Heart left ventricle (tissue), 16 donors: ENCODE measurements at regions not wholly inside any gene's neighbourhood (a gene's known extent, or its start where the extent isn't known, plus 50 kb on each side); places are given as distances from the start of the nearest gene placed in this dataset.
A peak's percentile ranks its signal among the peaks of the same experiment; 100 is the strongest.
"Not testable (repeated sequence)": the region's sequence is repeated elsewhere in the genome, so short reads cannot be mapped to it uniquely, and the experiment has no call there.

Experiments used
- ATAC-seq, 4 donors: fragments of 200-7000 bp; cut with Tn5 transposase; one replicate each; pipeline ENCODE4 v1.9.1; 2020 to 2022; ENCODE audit warnings: moderate library complexity in 4 of 4, mild to moderate bottlenecking in 3 of 4, moderate number of reproducible peaks in 1 of 4
- DNase-seq, 5 donors: peaks; one replicate each; pipeline ENCODE4 v3.0.0-alpha.2; 2020
- H3K27ac ChIP-seq, 12 donors: fragments of 200-600 bp; sonication (generic) in 4 of 12; one replicate each; pipeline versions ENCODE4 v1.5.0 to v1.8.0; 2016 to 2022; ENCODE audit warnings: mild to moderate bottlenecking in 2 of 12
- H3K27me3 ChIP-seq, 9 donors: fragments of 200-600 bp; sonication (generic) in 2 of 9; one replicate each; pipeline versions ENCODE4 v1.5.1 to v1.8.0; 2016 to 2022; ENCODE audit warnings: mild to moderate bottlenecking in 3 of 9
- H3K36me3 ChIP-seq, 9 donors: fragments of 200-600 bp; sonication (generic) in 2 of 9; one replicate each; pipeline versions ENCODE4 v1.5.0 to v1.8.0; 2018 to 2022; ENCODE audit warnings: mild to moderate bottlenecking in 2 of 9
- H3K4me1 ChIP-seq, 12 donors: fragments of 200-600 bp; sonication (generic) in 4 of 12; one replicate each; pipeline versions ENCODE4 v1.5.0 to v1.8.0; 2016 to 2022; ENCODE audit warnings: mild to moderate bottlenecking in 3 of 12
- H3K4me3 ChIP-seq, 12 donors: fragments of 200-600 bp; sonication (generic) in 4 of 12; one replicate each; pipeline versions ENCODE4 v1.5.0 to v1.8.0; 2017 to 2022; ENCODE audit warnings: mild to moderate bottlenecking in 9 of 12, moderate library complexity in 4 of 12
- H3K9me3 ChIP-seq, 12 donors: fragments of 200-600 bp; sonication (generic) in 4 of 12; one replicate each; pipeline versions ENCODE4 v1.5.0 to v1.8.0; 2016 to 2022; ENCODE audit warnings: mild to moderate bottlenecking in 1 of 12
- CTCF ChIP-seq, 12 donors: fragments of 200-600 bp; sonication (generic) in 4 of 12; IDR thresholded peaks; one replicate each; pipeline versions ENCODE4 v1.5.0 to v1.8.0; 2018 to 2022; ENCODE audit warnings: antibody characterized with exemption in 12 of 12, mild to moderate bottlenecking in 5 of 12
- POLR2A ChIP-seq, 2 donors: fragments of 450-650 bp; IDR thresholded peaks; one replicate each; pipeline ENCODE4 v1.6.1; 2017; ENCODE audit warnings: antibody characterized with exemption in 2 of 2, mild to moderate bottlenecking in 2 of 2, moderate library complexity in 2 of 2
- WGBS, 4 donors: extraction: QIAGEN DNeasy Blood & Tissue Kit in 2 of 4; methylation state at CpG; one replicate each; pipeline versions ENCODE4 v1.1.5 to v1.1.7; 2013 to 2018; 5-methylcytosine and 5-hydroxymethylcytosine counted together
- intact Hi-C, 10 donors: fragments of 100-400 bp; cut with DNase I; formaldehyde crosslinking; loops; one replicate each; pipeline versions ENCODE4 v1.11.1 to v1.14.2; 2022
- donor health status: ischemic (EF 13 %, LVEDD 7.1; RV severe dilation, severe dysfunction).
- donor health status: healthy with polysubstance abuse.
- donor health status: DM: no; HTN: yes; CAD: no.
- donor health status: DM: no; HTN: no; CAD: no.
- donor health status: ischemic (EF 25% LVEDD 6.9; RV normal size, moderate dysfunction).
- donor health status: ischemic (EF 25% LVEDD 5.7; RV mildly dilated, moderate dysfunction).
- donor health status: healthy.
- donor health status: DM: yes; HTN: yes; CAD: no.
- donor health status: ischemic (EF 35%, LVEDD 5.7; RV mildly dilated, moderate dysfunction).
- donor health status: nonischemic (EF 11% LVEDD 7.7; RV severe dilation, severe dysfunction).
- donor health status: DM: yes; HTN: yes; CAD: no.
- donor health status: PGD.
- donor health status: ischemic (EF 29% LVEDD 5.4; RV normal size, mild dysfunction).
- donor health status: nonischemic (EF 23%, LVEDD 6.1; RV moderate dilation, normal function).

- Histone ChIP-seq H3K9me3 (no peaks in the 10 kb centered on the region), H3K4me3 (no peak overlapping the region), H3K27me3 (peaks cover 0 to 4% (median 0%) of the 10 kb centered on the region in 9 donors), H3K27ac (no peak overlapping the region), H3K4me1 (no peaks in the 10 kb centered on the region), H3K36me3 (no peaks in the 10 kb centered on the region)
- intact Hi-C loops = no loop called here
- no peak for DNase-seq
- WGBS, 4 donors = 6 to 13% (median 12%) methylated on average over 4 of the region's 4 CpGs
- TF ChIP-seq POLR2A (IDR thresholded peaks at IDR 0.05) (no peak), CTCF (IDR thresholded peaks at IDR 0.05) (peak in 4 of 12 donors; percentile 6 to 35 (median 18))
- no peak for ATAC-seq
Measured at GRCh38 chr14:21825149-21825743, 151.6 kb upstream of the OR4E1 start.

GRCh38 chr14:21822109-21822508 lies 148.5 kb upstream of the OR4E1 start:
- Histone ChIP-seq H3K27me3 (peaks cover 0 to 3% (median 0%) of the 10 kb centered on the region in 9 donors), H3K4me3 (no peak overlapping the region), H3K4me1 (no peaks in the 10 kb centered on the region), H3K9me3 (peaks cover 0 to 23% (median 0%) of the 10 kb centered on the region in 12 donors), H3K36me3 (no peaks in the 10 kb centered on the region), H3K27ac (no peak overlapping the region)
- ATAC-seq = no peak
- DNase-seq = no peak
- no peak for TF ChIP-seq POLR2A (IDR thresholded peaks at IDR 0.05)
- no peak for TF ChIP-seq CTCF (IDR thresholded peaks at IDR 0.05)
- intact Hi-C loops = no loop called here

- intact Hi-C loops = no loop called here
- H3K9me3 ChIP-seq = peaks cover 0 to 36% (median 5%) of the 10 kb centered on the region in 12 donors
Measured at GRCh38 chr14:21820631-21821030, 147.0 kb upstream of the OR4E1 start.

GRCh38 chr14:21819891-21820290 lies 146.3 kb upstream of the OR4E1 start:
- DNase-seq, H3K36me3 ChIP-seq, H3K4me1 ChIP-seq, H3K27me3 ChIP-seq, intact Hi-C loops, ATAC-seq, H3K27ac ChIP-seq, H3K4me3 ChIP-seq: not testable (repeated sequence)
- H3K9me3 ChIP-seq = peaks cover 0 to 36% (median 7%) of the 10 kb centered on the region in 12 donors
- 35 to 45% (median 38%) methylated on average over 1 of the region's 1 CpG for WGBS, 4 donors

More at GRCh38 chr14:21820631-21821030, 147.0 kb upstream of the OR4E1 start:
- TF ChIP-seq CTCF (IDR thresholded peaks at IDR 0.05) = no peak
- TF ChIP-seq POLR2A (IDR thresholded peaks at IDR 0.05) = no peak
- Histone ChIP-seq H3K36me3 (no peaks in the 10 kb centered on the region), H3K4me3 (no peak overlapping the region), H3K4me1 (no peaks in the 10 kb centered on the region), H3K27me3 (no peaks in the 10 kb centered on the region), H3K27ac (no peak overlapping the region)
- ATAC-seq (no peak), DNase-seq (no peak)
- WGBS, 4 donors = 0 to 71% (median 1%) methylated on average over 1 of the region's 1 CpG

- H3K36me3 ChIP-seq, H3K27ac ChIP-seq, DNase-seq, intact Hi-C loops, H3K4me1 ChIP-seq, ATAC-seq, H3K27me3 ChIP-seq, H3K4me3 ChIP-seq: not testable (repeated sequence)
- 83 to 88% (median 86%) methylated on average over 3 of the region's 3 CpGs for WGBS, 4 donors
- H3K9me3 ChIP-seq = peaks cover 0 to 36% (median 7%) of the 10 kb centered on the region in 12 donors
Measured at GRCh38 chr14:21817010-21817409, 143.4 kb upstream of the OR4E1 start.
